HG02885 (cell line): ENCODE measurements at regions not wholly inside any gene's neighbourhood (a gene's known extent, or its start where the extent isn't known, plus 50 kb on each side); places are given as distances from the start of the nearest gene placed in this dataset.
"Not testable (repeated sequence)": the region's sequence is repeated elsewhere in the genome, so short reads cannot be mapped to it uniquely, and the experiment has no call there.

Source experiments
- ATAC-seq: cut with Tn5 transposase; IDR thresholded peaks from one replicate; pipeline ENCODE4 v1.9.1; 2021; ENCODE audit warnings: mild to moderate bottlenecking; ENCODE audit not compliant: unreplicated experiment, poor library complexity

- ATAC-seq = no peak
These were observed 129.8 kb upstream of the SGCD start for GRCh38 chr5:156197042-156197635.

- ATAC-seq = no peak
These were observed 127.9 kb upstream of the SGCD start for GRCh38 chr5:156199045-156199444.

DNA sequence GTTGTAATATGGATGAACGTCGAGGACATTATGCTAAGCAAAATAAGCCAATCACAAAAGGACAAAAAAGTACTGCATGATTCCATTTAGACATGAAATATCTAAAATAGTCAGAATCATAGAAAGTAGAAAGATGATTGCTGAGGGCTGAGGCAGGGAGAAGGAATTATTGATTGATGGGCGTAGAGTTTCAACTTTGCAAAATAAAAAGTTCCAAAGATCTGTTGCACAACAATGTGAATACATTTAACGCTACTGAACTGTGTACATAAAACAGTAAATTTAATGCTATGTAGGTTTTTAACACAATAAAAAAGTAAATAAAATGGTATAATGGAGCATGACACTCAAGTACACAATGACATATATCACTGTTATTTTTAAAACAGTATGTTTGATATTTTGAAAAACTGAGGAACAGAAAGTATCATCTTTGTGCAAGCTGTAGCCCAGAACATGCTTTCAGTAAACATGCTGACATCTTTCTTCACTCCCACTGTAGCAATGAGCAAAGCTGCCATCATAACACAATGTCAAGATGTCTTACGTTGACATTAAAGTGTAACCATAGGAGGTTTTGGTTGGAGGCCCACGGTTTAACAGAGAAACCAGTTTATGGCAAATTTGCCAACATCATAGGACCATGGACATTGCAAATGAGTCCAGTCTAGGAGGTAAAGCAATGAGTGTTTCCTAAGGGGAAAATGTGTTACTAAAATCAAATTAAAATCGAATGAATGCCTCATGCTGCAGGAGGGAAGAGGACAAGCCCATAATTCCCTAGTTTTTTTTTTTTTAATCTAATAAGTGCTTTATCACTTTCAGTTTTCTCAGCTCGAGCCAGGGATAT, 125.8 kb upstream of the SGCD start:
- no peak for ATAC-seq

GRCh38 chr5:156201788-156202403, 125.1 kb upstream of the SGCD start:
- no peak for ATAC-seq

DNA sequence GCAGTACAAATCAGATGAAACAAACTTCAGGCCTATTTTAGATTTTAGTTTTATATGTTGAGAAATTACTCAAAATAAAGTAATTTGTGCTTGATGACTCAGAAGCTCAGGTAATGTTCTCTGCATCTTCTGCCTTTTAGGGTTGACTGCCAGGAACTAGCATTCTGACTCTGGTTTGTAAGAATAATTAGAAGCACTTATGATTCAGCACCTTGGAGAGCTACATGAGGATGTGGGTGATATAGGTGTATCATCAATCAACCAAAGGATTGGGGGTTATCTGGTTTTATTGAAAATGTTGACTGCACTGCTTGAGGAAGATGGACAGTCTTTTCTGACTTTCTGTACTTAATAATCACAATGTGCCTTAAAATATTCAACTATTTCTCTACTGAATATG, 118.7 kb upstream of the SGCD start:
- no peak for ATAC-seq

DNA sequence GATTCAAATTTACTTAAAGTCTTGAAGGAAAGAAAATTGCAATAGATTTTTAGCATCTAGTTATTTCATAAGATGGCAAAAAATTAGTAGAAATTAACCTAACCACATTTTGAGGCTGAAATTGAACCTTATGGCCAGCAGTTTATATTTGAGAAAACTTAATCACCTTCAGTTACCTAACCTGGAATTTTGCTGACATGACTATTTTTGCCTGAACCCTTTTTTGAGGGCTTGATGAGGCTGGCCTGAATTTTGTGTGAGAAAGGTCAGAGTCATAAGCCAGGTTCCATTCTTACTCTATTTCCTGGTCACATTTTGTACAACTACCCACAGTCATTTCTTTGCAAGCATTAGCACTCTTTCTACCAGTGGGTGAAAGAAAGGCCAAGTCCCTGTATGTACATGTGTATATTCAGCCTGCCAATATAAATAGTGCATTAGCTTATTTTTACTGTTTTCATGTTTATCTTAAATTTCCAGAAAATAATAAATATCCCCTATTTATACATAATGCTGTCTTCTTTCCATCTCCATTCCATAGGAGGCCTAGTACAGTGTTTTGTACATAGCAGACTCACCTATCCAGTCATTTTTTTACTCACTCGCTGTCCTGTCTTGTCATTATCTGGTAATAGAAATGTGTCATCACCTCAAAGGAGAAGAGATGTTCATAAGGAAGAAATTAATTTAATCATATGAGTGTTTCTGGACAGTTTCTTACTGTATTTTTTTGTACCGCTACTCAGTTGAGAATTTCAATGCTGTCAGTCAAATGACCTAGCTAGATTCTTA, 108.4 kb upstream of the SGCD start:
- ATAC-seq = no peak

DNA sequence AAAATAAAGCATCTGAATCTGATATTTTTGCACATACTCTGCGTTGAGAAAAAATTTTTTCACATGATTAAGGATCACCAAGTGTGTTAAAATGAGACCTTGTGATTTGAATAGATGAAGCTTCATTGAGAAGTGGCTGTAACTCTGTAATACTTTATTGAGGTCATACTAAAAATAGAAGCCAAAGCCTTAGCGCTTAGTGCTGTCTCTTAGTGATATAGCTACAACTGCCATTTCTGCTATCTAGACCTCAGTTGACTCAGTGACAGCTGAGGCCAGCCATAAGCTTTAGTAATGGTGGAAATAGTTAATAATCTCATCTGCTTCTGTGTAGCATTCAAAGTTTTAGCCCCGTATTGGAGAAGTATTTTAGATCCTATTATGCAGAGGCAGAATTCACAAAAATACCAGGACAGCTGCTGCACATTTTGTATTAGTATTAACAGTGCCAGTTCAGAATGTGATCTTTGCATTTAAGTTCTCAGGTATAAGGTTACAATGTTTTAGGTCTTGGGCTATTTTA, 107.4 kb upstream of the SGCD start:
- ATAC-seq = no peak

DNA sequence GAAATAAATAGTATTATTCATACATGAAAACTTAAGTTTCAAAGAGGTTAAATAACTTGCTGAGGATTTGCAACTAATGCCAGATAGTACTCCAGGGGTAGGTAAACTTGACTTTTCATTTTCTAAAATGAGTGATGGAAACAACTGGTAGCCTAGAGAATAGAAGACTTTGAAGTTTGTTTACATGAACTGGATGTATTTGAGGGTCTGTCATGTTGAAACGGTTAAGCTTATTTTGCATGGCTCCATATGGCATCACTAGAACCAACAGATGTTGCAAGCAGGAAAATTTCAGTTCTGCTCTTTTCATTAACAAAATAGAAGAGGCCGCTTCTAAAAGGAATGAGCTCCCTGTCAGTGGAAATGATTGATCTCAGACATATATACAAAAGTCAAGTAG, 105.1 kb upstream of the SGCD start:
- no peak for ATAC-seq

- no peak for ATAC-seq
These were observed 103.4 kb upstream of the SGCD start for GRCh38 chr5:156223547-156223946.

- ATAC-seq = not testable (repeated sequence)
These were observed 100.5 kb upstream of the SGCD start for GRCh38 chr5:156226485-156226884.

DNA sequence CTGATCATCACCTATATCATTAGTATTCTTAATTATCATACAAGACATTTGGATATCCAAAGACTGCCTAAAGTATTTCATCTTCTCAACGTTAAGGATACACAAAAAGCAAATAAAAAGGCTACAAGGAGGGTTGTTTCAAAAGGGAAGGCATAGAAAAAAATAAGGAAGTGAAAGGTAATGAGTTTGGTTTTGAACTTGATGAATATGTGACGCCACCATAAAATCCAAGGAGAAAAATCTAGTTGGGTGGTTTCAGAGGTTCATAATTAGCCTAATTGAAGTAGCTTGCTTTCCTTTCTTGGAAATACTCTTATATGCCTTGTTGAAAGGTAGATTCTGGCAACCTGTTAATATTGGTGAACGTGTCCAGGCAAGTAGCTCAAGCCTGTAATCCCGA, 96.1 kb upstream of the SGCD start:
- ATAC-seq = no peak

GRCh38 chr5:156232251-156232869, 94.6 kb upstream of the SGCD start:
- peak; percentile 46 for ATAC-seq

GRCh38 chr5:156237361-156237760, 89.6 kb upstream of the SGCD start:
- ATAC-seq = peak; percentile 77

DNA sequence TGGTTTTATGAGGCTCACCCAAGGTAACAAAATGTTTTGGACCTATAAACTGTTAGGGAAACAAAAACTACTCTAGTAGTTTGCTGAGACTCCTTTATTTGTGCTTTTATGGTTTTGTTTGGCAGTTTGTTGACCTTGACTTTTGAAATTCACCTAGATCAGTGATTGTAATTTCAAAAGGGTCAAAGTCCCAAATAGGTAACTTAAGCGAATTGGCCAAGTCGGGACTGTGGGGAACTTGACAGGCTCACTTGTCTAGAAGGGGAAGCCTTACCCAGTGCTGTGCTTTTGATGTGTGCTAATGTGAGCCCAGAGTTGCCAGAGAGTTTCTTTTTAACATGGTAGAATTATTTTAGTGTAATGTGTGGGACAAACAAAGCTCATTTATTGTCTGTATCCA, 87.2 kb upstream of the SGCD start:
- no peak for ATAC-seq

DNA sequence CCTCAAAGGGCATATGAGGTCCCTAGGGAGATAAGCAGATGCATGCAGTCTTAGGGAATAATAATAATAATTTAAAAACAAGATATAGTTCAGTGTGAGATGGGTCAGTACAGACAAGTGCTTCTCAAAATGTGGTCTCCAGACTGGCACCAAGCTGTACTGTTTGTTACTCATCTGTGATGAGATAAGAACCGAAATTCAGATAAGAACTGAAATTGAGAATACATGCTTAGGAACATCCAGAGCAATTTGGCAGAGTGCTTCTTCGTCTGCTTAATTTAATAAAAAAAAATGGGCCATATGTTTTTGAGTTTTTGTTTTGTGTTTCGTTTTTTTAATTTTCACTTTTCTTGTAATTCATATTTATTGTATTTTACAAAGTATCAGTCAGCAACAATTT, 86.5 kb upstream of the SGCD start:
- ATAC-seq = no peak

DNA sequence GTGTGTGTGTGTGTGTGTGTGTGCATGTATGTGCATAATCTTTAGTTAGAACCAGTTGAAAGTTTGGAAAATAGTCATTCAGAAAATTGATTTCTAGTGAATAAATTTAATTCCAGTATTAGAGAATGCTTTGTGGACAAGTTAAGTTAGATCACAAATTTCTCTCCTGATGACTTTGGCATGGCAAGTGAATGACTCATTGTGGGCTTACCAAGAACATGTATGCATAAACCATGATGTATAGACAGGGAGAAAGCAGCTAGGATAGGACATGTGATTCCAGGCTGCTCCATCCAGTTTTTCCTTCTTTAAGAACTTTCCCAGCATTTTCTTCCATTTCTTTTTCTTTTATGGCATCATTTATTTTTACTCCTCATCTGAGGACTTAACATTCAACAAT, 85.7 kb upstream of the SGCD start:
- ATAC-seq = no peak

- no peak for ATAC-seq
These were observed 81.1 kb upstream of the SGCD start for GRCh38 chr5:156245895-156246294.

GRCh38 chr5:156251076-156251475, 75.9 kb upstream of the SGCD start:
- no peak for ATAC-seq

DNA sequence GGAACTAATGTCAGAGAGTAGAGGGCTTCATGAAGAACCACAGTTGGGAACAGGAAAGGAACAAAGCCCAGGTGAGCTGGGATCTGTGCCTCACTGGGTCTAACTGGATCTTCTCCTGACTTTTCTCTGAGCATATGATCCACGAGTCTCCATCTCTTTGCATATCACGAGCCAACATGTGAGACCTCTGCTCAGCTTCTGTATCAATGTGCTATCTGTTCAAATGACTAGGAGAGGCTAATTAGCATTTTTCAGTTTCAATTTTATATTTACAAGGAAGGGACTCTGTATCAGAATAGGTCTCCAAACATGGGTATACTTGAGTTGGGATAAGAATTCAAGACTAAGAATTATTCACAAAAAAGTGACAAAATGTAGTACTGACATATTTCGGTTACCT, 73.8 kb upstream of the SGCD start:
- ATAC-seq = peak; percentile 63

GRCh38 chr5:156254196-156254595, 72.8 kb upstream of the SGCD start:
- ATAC-seq = no peak
